GM12878 (cell line): ENCODE measurements at regions not wholly inside any gene's neighbourhood (a gene's known extent, or its start where the extent isn't known, plus 50 kb on each side); places are given as distances from the start of the nearest gene placed in this dataset.

ENCODE experiments used
- ATAC-seq: fragments of 200-7000 bp; cut with Tn5 transposase; 3 replicates; pipeline ENCODE4 v1.9.1; 2020; ENCODE audit warnings: mild to moderate bottlenecking, moderate library complexity
- BruUV-seq: library from RNA; stranded (reverse); fragments of 400-500 nt; replicated peaks from 2 replicates; lab custom pipeline; 2021; lab: Mats Ljungman, UMichigan
- CTCF ChIA-PET: fragments of 300-600 bp; sonication (Branson Sonifier 250); formaldehyde crosslinking; extraction: SDS; loops from one replicate; lab custom pipeline; 2021; ENCODE audit warnings: inconsistent platforms; lab: Yijun Ruan, JAX
- POLR2A ChIA-PET: fragments of 350-600 bp; formaldehyde crosslinking; extraction: SDS; loops from one replicate; lab custom pipeline; 2021; ENCODE audit warnings: inconsistent platforms; lab: Charles Lee
- RAD21 ChIA-PET: fragments of 300-600 bp; sonication (Branson Sonifier 250); formaldehyde crosslinking; loops from one replicate; lab custom pipeline; 2023; ENCODE audit warnings: antibody characterized with exemption; ENCODE audit not compliant: unreplicated experiment; lab: Charles Lee
- SMC1A ChIA-PET: fragments of 300-600 bp; sonication (Branson Sonifier 250); formaldehyde crosslinking; loops from one replicate; lab custom pipeline; 2023; ENCODE audit not compliant: unreplicated experiment, uncharacterized antibody; lab: Charles Lee
- DNase-seq: peaks from one replicate; pipeline ENCODE4 v3.0.0-alpha.2; 2011; ENCODE audit warnings: low read depth, low spot score
- FAIRE-seq: peaks from 3 replicates; lab custom pipeline; 2011; peaks lifted over from hg19 to GRCh38; lab: Jason Lieb, UNC
- H2AFZ ChIP-seq: 2 replicates; pipeline ENCODE4 v1.6.0; 2011; ENCODE audit warnings: low read depth, low read length, control low read depth; ENCODE audit not compliant: control insufficient read depth
- H3K27ac ChIP-seq: 2 replicates; pipeline ENCODE4 v1.5.1; 2011; ENCODE audit warnings: control low read depth; ENCODE audit not compliant: control insufficient read depth, insufficient read depth
- H3K27me3 ChIP-seq, 2 experiments: replicated peaks in 1 of 2; 2 replicates each; pipeline versions ENCODE4 v1.6.0 to v1.6.1; 2011; ENCODE audit warnings: low read length in 1 of 2; ENCODE audit not compliant: control insufficient read depth in 2 of 2, insufficient read depth in 2 of 2
- H3K36me3 ChIP-seq, 2 experiments: 2 replicates each; pipeline ENCODE4 v1.5.1; 2011; ENCODE audit warnings: low read length in 1 of 2; ENCODE audit not compliant: control insufficient read depth in 2 of 2, insufficient read depth in 2 of 2
- H3K4me1 ChIP-seq: 2 replicates; pipeline ENCODE4 v1.6.1; 2011; ENCODE audit warnings: mild to moderate bottlenecking, low read length, moderate library complexity, mixed read lengths; ENCODE audit not compliant: control insufficient read depth, insufficient read depth
- H3K4me2 ChIP-seq: 2 replicates; pipeline ENCODE4 v1.6.0; 2011; ENCODE audit warnings: control low read depth; ENCODE audit not compliant: control insufficient read depth, insufficient read depth
- H3K4me3 ChIP-seq: fragments of 200-600 bp; sonication (generic); 2 replicates; pipeline ENCODE4 v1.5.1; 2016
- H3K79me2 ChIP-seq: 2 replicates; pipeline ENCODE4 v1.6.0; 2011; ENCODE audit warnings: low read length; ENCODE audit not compliant: control insufficient read depth, insufficient read depth
- H3K9ac ChIP-seq: 2 replicates; pipeline ENCODE4 v1.8.0; 2011; ENCODE audit warnings: low read length, control low read depth, mixed read lengths; ENCODE audit not compliant: control insufficient read depth, insufficient read depth
- H3K9me3 ChIP-seq: replicated peaks from 3 replicates; pipeline ENCODE4 v1.5.1; 2011; ENCODE audit warnings: mild to moderate bottlenecking, low read length; ENCODE audit not compliant: control insufficient read depth, insufficient read depth
- H4K20me1 ChIP-seq: 2 replicates; pipeline ENCODE4 v1.6.0; 2011; ENCODE audit not compliant: control insufficient read depth, insufficient read depth
- MYC ChIP-seq: IDR thresholded peaks from 2 replicates; pipeline ENCODE4 v1.6.1; 2011; ENCODE audit warnings: mild to moderate bottlenecking, low read length, moderate library complexity, inconsistent platforms; ENCODE audit not compliant: insufficient read depth, insufficient replicate concordance, insufficient read length, severe bottlenecking
- WGBS: methylation state at CpG from one replicate; pipeline ENCODE4 v1.1.6; 2016; ENCODE audit warnings: low lambda C conversion rate; ENCODE audit not compliant: insufficient replicate concordance, insufficient coverage; ENCODE audit errors: missing lambda C conversion rate; 5-methylcytosine and 5-hydroxymethylcytosine counted together
- in situ Hi-C: fragments of 300-500 bp; cut with MboI; formaldehyde crosslinking; loops from 9 replicates; pipeline ENCODE4 v1.14.3; 2018; ENCODE audit warnings: mixed read lengths
- intact Hi-C: fragments of 100-400 bp; cut with micrococcal nuclease; formaldehyde crosslinking; loops from one replicate; pipeline ENCODE4 v1.14.2; 2022; ENCODE audit not compliant: unreplicated experiment
- TF ChIP-seq, protein P1 (sequence below): fragments of 450-650 bp; IDR thresholded peaks from 2 replicates; pipeline ENCODE4 v1.6.1; 2017; ENCODE audit warnings: mild to moderate bottlenecking, low read depth, inconsistent platforms; ENCODE audit not compliant: poor library complexity, severe bottlenecking
- TF ChIP-seq, protein P2 (sequence below): fragments of 450-650 bp; IDR thresholded peaks from 2 replicates; pipeline ENCODE4 v1.6.1; 2017; ENCODE audit warnings: mild to moderate bottlenecking, moderate library complexity
- TF ChIP-seq, protein P3 (sequence below): IDR thresholded peaks from 2 replicates; pipeline ENCODE4 v1.6.1; 2011; ENCODE audit warnings: low read depth, mild to moderate bottlenecking, low read length, moderate library complexity, borderline replicate concordance; ENCODE audit errors: extremely low read depth

DNA sequence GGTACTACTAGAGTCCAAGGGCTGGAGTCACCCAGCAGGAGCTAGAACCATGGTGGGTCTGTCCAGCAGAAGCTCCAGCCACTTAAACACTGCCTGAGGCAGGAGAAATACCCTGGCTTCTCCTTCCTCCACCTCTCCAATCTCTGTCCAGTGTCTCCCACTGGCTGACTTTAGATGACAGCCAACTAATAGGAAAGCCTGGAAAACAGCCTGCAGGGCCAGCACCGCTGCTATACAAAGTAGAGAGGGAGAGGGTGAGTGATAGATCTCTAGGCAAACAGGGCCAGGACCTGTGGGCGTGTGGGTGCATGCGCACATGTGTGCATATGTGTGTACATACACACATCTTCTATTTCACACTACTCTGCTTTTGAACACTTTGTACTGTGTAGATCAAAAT lies 56.5 kb upstream of the ATP8A1 start (continued):
- TF ChIP-seq, protein P1, sequence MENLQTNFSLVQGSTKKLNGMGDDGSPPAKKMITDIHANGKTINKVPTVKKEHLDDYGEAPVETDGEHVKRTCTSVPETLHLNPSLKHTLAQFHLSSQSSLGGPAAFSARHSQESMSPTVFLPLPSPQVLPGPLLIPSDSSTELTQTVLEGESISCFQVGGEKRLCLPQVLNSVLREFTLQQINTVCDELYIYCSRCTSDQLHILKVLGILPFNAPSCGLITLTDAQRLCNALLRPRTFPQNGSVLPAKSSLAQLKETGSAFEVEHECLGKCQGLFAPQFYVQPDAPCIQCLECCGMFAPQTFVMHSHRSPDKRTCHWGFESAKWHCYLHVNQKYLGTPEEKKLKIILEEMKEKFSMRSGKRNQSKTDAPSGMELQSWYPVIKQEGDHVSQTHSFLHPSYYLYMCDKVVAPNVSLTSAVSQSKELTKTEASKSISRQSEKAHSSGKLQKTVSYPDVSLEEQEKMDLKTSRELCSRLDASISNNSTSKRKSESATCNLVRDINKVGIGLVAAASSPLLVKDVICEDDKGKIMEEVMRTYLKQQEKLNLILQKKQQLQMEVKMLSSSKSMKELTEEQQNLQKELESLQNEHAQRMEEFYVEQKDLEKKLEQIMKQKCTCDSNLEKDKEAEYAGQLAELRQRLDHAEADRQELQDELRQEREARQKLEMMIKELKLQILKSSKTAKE, result no peak
- TF ChIP-seq, protein P2, sequence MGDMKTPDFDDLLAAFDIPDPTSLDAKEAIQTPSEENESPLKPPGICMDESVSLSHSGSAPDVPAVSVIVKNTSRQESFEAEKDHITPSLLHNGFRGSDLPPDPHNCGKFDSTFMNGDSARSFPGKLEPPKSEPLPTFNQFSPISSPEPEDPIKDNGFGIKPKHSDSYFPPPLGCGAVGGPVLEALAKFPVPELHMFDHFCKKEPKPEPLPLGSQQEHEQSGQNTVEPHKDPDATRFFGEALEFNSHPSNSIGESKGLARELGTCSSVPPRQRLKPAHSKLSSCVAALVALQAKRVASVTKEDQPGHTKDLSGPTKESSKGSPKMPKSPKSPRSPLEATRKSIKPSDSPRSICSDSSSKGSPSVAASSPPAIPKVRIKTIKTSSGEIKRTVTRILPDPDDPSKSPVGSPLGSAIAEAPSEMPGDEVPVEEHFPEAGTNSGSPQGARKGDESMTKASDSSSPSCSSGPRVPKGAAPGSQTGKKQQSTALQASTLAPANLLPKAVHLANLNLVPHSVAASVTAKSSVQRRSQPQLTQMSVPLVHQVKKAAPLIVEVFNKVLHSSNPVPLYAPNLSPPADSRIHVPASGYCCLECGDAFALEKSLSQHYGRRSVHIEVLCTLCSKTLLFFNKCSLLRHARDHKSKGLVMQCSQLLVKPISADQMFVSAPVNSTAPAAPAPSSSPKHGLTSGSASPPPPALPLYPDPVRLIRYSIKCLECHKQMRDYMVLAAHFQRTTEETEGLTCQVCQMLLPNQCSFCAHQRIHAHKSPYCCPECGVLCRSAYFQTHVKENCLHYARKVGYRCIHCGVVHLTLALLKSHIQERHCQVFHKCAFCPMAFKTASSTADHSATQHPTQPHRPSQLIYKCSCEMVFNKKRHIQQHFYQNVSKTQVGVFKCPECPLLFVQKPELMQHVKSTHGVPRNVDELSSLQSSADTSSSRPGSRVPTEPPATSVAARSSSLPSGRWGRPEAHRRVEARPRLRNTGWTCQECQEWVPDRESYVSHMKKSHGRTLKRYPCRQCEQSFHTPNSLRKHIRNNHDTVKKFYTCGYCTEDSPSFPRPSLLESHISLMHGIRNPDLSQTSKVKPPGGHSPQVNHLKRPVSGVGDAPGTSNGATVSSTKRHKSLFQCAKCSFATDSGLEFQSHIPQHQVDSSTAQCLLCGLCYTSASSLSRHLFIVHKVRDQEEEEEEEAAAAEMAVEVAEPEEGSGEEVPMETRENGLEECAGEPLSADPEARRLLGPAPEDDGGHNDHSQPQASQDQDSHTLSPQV, result no peak
- TF ChIP-seq, all 136 proteins: peak for 0

DNA sequence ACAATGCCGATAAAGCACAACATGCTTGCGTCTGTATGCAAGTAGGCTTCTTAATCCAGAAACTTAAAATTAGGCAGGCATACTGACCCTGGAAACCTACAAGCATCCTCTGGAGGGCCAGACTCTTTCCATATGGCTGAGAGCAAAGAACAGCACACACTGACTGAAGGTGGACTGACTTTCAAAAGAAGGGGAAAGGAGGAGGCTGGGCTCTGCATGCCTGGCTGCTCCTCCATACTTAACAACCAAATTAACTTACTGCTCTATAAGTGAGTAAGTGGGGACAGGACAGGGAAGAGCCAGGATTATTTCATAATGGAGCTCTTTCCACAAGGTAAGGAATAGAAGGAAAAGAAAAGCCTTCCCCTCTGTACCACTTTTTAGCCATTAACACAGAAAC lies 55.9 kb upstream of the ATP8A1 start:
- WGBS, result 81% methylated on average over 2 of the region's 2 CpGs
- Histone ChIP-seq H3K79me2 (no peaks in the 10 kb centered on the region), H3K9me3 (no peaks in the 10 kb centered on the region), H3K36me3 (no peaks in the 10 kb centered on the region), H3K9ac (no peak overlapping the region), H3K4me2 (no peak overlapping the region), H3K4me3 (no peak overlapping the region), H2AFZ (no peak overlapping the region), H3K27ac (no peak overlapping the region), H3K4me1 (no peaks in the 10 kb centered on the region), H4K20me1 (no peaks in the 10 kb centered on the region), H3K27me3 (no peaks in the 10 kb centered on the region)
- ATAC-seq, result no peak
- no peak for FAIRE-seq
- DNase-seq, result no peak
- ChIA-PET CTCF (no interaction called here), RAD21 (no interaction called here), POLR2A (interaction anchor here (1.0 kb wide), 1 partner anchor 10 kb away, joined by 3 read pairs; no protein-coding TSS in a partner anchor), SMC1A (interaction anchor here (0.6 kb wide), 1 partner anchor 193 kb away, joined by 3 read pairs; no protein-coding TSS in a partner anchor)
- no TSS peak for BruUV-seq
- TF ChIP-seq, protein P3, sequence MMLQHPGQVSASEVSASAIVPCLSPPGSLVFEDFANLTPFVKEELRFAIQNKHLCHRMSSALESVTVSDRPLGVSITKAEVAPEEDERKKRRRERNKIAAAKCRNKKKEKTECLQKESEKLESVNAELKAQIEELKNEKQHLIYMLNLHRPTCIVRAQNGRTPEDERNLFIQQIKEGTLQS, result no peak
- no peak for TF ChIP-seq MYC
- intact Hi-C loops (no loop called here), in situ Hi-C loops (no loop called here)
